Esophagus muscularis mucosa (tissue), 4 donors: ENCODE measurements at regions not wholly inside any gene's neighbourhood (a gene's known extent, or its start where the extent isn't known, plus 50 kb on each side); places are given as distances from the start of the nearest gene placed in this dataset.

ENCODE experiments used
- DNase-seq: peaks from one replicate; pipeline ENCODE4 v3.0.0-alpha.2; 2017; ENCODE audit errors: extremely low spot score
- H3K27ac ChIP-seq, 4 donors: fragments of 200-600 bp; sonication (generic); replicated peaks in 1 of 4; 1 replicate in 3 of 4; 2 replicates in 1 of 4; pipeline ENCODE4 v1.5.1; 2016 to 2019; ENCODE audit warnings: mild to moderate bottlenecking in 1 of 4
- H3K27me3 ChIP-seq, 4 donors: fragments of 200-600 bp; sonication (generic); one replicate each; pipeline versions ENCODE4 v1.5.1 to v1.6.0; 2016 to 2019
- H3K36me3 ChIP-seq, 4 donors: fragments of 200-600 bp; sonication (generic); one replicate each; pipeline ENCODE4 v1.5.1; 2016 to 2019
- H3K4me1 ChIP-seq, 4 donors: fragments of 200-600 bp; sonication (generic); one replicate each; pipeline ENCODE4 v1.5.1; 2016 to 2019
- H3K4me3 ChIP-seq, 4 donors: fragments of 200-600 bp; sonication (generic); 1 replicate in 2 of 4; 2 replicates in 2 of 4; pipeline ENCODE4 v1.5.1; 2016 to 2019; ENCODE audit warnings: mild to moderate bottlenecking in 4 of 4, moderate library complexity in 1 of 4
- H3K9me3 ChIP-seq, 4 donors: fragments of 200-600 bp; sonication (generic); 1 replicate in 3 of 4; 2 replicates in 1 of 4; pipeline ENCODE4 v1.5.1; 2016 to 2019
- CTCF ChIP-seq, 3 experiments: fragments of 200-600 bp in 2 of 3; fragments of 450-650 bp in 1 of 3; sonication (generic) in 2 of 3; IDR thresholded peaks; one replicate each; pipeline ENCODE4 v1.5.1; 2017 to 2019; ENCODE audit warnings: antibody characterized with exemption in 3 of 3, mild to moderate bottlenecking in 2 of 3, moderate library complexity in 1 of 3
- EP300 ChIP-seq: sonication (generic); formaldehyde crosslinking; IDR thresholded peaks from one replicate; pipeline ENCODE4 v1.6.1; 2017; ENCODE audit warnings: antibody characterized with exemption
- POLR2A ChIP-seq: fragments of 450-650 bp; IDR thresholded peaks from one replicate; pipeline ENCODE4 v1.6.1; 2017; ENCODE audit warnings: antibody characterized with exemption, moderate library complexity, mild to moderate bottlenecking, low read depth
- POLR2AphosphoS5 ChIP-seq, 2 donors: sonication (generic); formaldehyde crosslinking; IDR thresholded peaks; one replicate each; pipeline ENCODE4 v1.6.1; 2017; ENCODE audit warnings: antibody characterized with exemption in 2 of 2
- WGBS: methylation state at CpG from one replicate; pipeline ENCODE4 v1.1.5; 2018; 5-methylcytosine and 5-hydroxymethylcytosine counted together
- intact Hi-C: fragments of 100-400 bp; cut with DNase I; formaldehyde crosslinking; loops from one replicate; pipeline ENCODE4 v1.15.1; 2023

- WGBS, result 57% methylated on average over 2 of the region's 2 CpGs
- TF ChIP-seq POLR2AphosphoS5 (IDR thresholded peaks at IDR 0.05) (peak; percentile 17 to 62), EP300 (no peak), POLR2A (no peak), CTCF (IDR thresholded peaks at IDR 0.05) (no peak)
- Histone ChIP-seq H3K9me3 (no peaks in the 10 kb centered on the region), H3K4me1 (peaks cover 0 to 24% (median 14%) of the 10 kb centered on the region in 4 donors), H3K4me3 (no peak overlapping the region), H3K36me3 (no peaks in the 10 kb centered on the region), H3K27ac (peak overlapping the region; percentile 25 to 71 (median 48)), H3K27me3 (no peaks in the 10 kb centered on the region)
- intact Hi-C loops, result no loop called here
- peak; percentile 78 for DNase-seq
Measured at GRCh38 chr1:111565079-111565478, 54.5 kb upstream of the RAP1A start.

GRCh38 chr1:111565968-111566367, 53.6 kb upstream of the RAP1A start:
- intact Hi-C loops, result no loop called here
- H3K36me3 ChIP-seq, result no peaks in the 10 kb centered on the region
- DNase-seq, result peak; percentile 50
- H3K9me3 ChIP-seq, result no peaks in the 10 kb centered on the region
- H3K4me3 ChIP-seq, result no peak overlapping the region
- H3K4me1 ChIP-seq, result peaks cover 7 to 30% (median 19%) of the 10 kb centered on the region in 4 donors
- WGBS, result 66% methylated on average over 5 of the region's 5 CpGs
- H3K27ac ChIP-seq, result peak overlapping the region; percentile 25 to 71 (median 48)
- H3K27me3 ChIP-seq, result no peaks in the 10 kb centered on the region
- TF ChIP-seq EP300, result no peak
- no peak for TF ChIP-seq CTCF (IDR thresholded peaks at IDR 0.05)
- TF ChIP-seq POLR2AphosphoS5 (IDR thresholded peaks at IDR 0.05), result no peak
- TF ChIP-seq POLR2A, result no peak

- peak; percentile 42 for DNase-seq
- TF ChIP-seq EP300, result no peak
- no peak for TF ChIP-seq CTCF (IDR thresholded peaks at IDR 0.05)
- Histone ChIP-seq H3K4me1 (peaks cover 19 to 49% (median 36%) of the 10 kb centered on the region in 4 donors), H3K27ac (no peak overlapping the region), H3K36me3 (no peaks in the 10 kb centered on the region), H3K4me3 (no peak overlapping the region), H3K27me3 (no peaks in the 10 kb centered on the region), H3K9me3 (no peaks in the 10 kb centered on the region)
- 85% methylated on average over 2 of the region's 2 CpGs for WGBS
- intact Hi-C loops, result no loop called here
Measured at GRCh38 chr1:111568160-111568647, 51.4 kb upstream of the RAP1A start.
